HepG2 (cell line): ENCODE measurements at regions not wholly inside any gene's neighbourhood (a gene's known extent, or its start where the extent isn't known, plus 50 kb on each side); places are given as distances from the start of the nearest gene placed in this dataset.

ENCODE experiments used
- BCL3 ChIP-seq: sonication (generic); formaldehyde crosslinking; IDR thresholded peaks from 2 replicates; pipeline ENCODE4 v1.5.1; 2020; ENCODE audit warnings: mild to moderate bottlenecking, missing genetic modification reagents, moderate library complexity
- BHLHE40 ChIP-seq: IDR thresholded peaks from 2 replicates; pipeline ENCODE4 v1.6.1; 2011; ENCODE audit warnings: low read length, improper control_type of control experiment
- CEBPG ChIP-seq: IDR thresholded peaks from 2 replicates; pipeline ENCODE4 v1.6.1; 2016
- CENPBD1 ChIP-seq: sonication (generic); formaldehyde crosslinking; IDR thresholded peaks from 2 replicates; pipeline ENCODE4 v1.8.0; 2022; ENCODE audit warnings: missing genetic modification reagents, low read depth, mild to moderate bottlenecking, borderline replicate concordance
- DPF2 ChIP-seq: sonication (generic); formaldehyde crosslinking; IDR thresholded peaks from 2 replicates; pipeline ENCODE4 v1.4.0; 2020; ENCODE audit warnings: mild to moderate bottlenecking, low read depth, missing genetic modification reagents, borderline replicate concordance
- DR1 ChIP-seq: sonication (generic); formaldehyde crosslinking; IDR thresholded peaks from 2 replicates; pipeline ENCODE4 v1.8.0; 2021; ENCODE audit warnings: mild to moderate bottlenecking, missing genetic modification reagents, inconsistent platforms
- FOXK1 ChIP-seq: sonication (generic); formaldehyde crosslinking; IDR thresholded peaks from 2 replicates; pipeline ENCODE4 v1.4.0; 2020; ENCODE audit warnings: low read depth, missing genetic modification reagents, borderline replicate concordance
- HOXA5 ChIP-seq: sonication (generic); formaldehyde crosslinking; IDR thresholded peaks from 2 replicates; pipeline ENCODE4 v1.4.0; 2020; ENCODE audit warnings: missing genetic modification reagents
- MIER2 ChIP-seq: IDR thresholded peaks from 2 replicates; pipeline ENCODE4 v1.6.1; 2016; ENCODE audit warnings: missing biosample characterization, missing genetic modification reagents
- NFATC3 ChIP-seq: sonication (generic); formaldehyde crosslinking; IDR thresholded peaks from 2 replicates; pipeline ENCODE4 v1.5.1; 2020; ENCODE audit warnings: mild to moderate bottlenecking, missing genetic modification reagents
- NFE2 ChIP-seq: sonication (generic); formaldehyde crosslinking; IDR thresholded peaks from 2 replicates; pipeline ENCODE4 v1.4.0; 2020; ENCODE audit warnings: missing genetic modification reagents
- NKX3-1 ChIP-seq: sonication (generic); formaldehyde crosslinking; IDR thresholded peaks from 2 replicates; pipeline ENCODE4 v1.5.0; 2020; ENCODE audit warnings: missing genetic modification reagents
- PRDM4 ChIP-seq: sonication (generic); formaldehyde crosslinking; IDR thresholded peaks from 2 replicates; pipeline ENCODE4 v1.9.0; 2021; ENCODE audit warnings: missing genetic modification reagents, borderline replicate concordance
- REPIN1 ChIP-seq: sonication (generic); formaldehyde crosslinking; IDR thresholded peaks from 2 replicates; pipeline ENCODE4 v1.8.0; 2022; ENCODE audit warnings: missing genetic modification reagents, low read depth, mild to moderate bottlenecking, borderline replicate concordance
- SKI ChIP-seq: fragments of 450-650 bp; IDR thresholded peaks from one replicate; pipeline ENCODE4 v1.6.1; 2018; ENCODE audit warnings: mild to moderate bottlenecking; ENCODE audit not compliant: partially characterized antibody
- SMAD3 ChIP-seq: sonication (generic); formaldehyde crosslinking; IDR thresholded peaks from 2 replicates; pipeline ENCODE4 v1.4.0; 2020; ENCODE audit warnings: missing genetic modification reagents
- SP2 ChIP-seq: sonication (generic); formaldehyde crosslinking; IDR thresholded peaks from 2 replicates; pipeline ENCODE4 v1.5.1; 2020; ENCODE audit warnings: mild to moderate bottlenecking, missing genetic modification reagents
- SSRP1 ChIP-seq: IDR thresholded peaks from 2 replicates; pipeline ENCODE4 v1.6.1; 2016; ENCODE audit warnings: control low read depth
- TCF7 ChIP-seq: sonication (generic); IDR thresholded peaks from 2 replicates; pipeline ENCODE4 v1.6.1; 2016; ENCODE audit warnings: antibody characterized with exemption, low read depth
- ZFY ChIP-seq: sonication (generic); formaldehyde crosslinking; IDR thresholded peaks from 2 replicates; pipeline ENCODE4 v1.4.0; 2020; ENCODE audit warnings: missing genetic modification reagents
- ZMYM2 ChIP-seq: sonication (generic); formaldehyde crosslinking; IDR thresholded peaks from 2 replicates; pipeline ENCODE4 v1.8.0; 2022; ENCODE audit warnings: mild to moderate bottlenecking, missing genetic modification reagents
- ZNF251 ChIP-seq: sonication (generic); formaldehyde crosslinking; IDR thresholded peaks from 2 replicates; pipeline ENCODE4 v1.9.0; 2021; ENCODE audit warnings: mild to moderate bottlenecking, missing genetic modification reagents
- ZNF326 ChIP-seq: sonication (generic); formaldehyde crosslinking; IDR thresholded peaks from 2 replicates; pipeline ENCODE4 v1.4.0; 2020; ENCODE audit warnings: missing genetic modification reagents, borderline replicate concordance
- ZNF414 ChIP-seq: sonication (generic); formaldehyde crosslinking; IDR thresholded peaks from 2 replicates; pipeline ENCODE4 v1.5.0; 2020; ENCODE audit warnings: missing genetic modification reagents
- ZNF549 ChIP-seq: sonication (generic); formaldehyde crosslinking; IDR thresholded peaks from 2 replicates; pipeline ENCODE4 v1.5.0; 2020; ENCODE audit warnings: missing genetic modification reagents
- ZNF558 ChIP-seq: sonication (generic); formaldehyde crosslinking; IDR thresholded peaks from 2 replicates; pipeline ENCODE4 v1.9.0; 2022; ENCODE audit warnings: mild to moderate bottlenecking, missing genetic modification reagents, borderline replicate concordance
- ZNF570 ChIP-seq: sonication (generic); formaldehyde crosslinking; IDR thresholded peaks from 2 replicates; pipeline ENCODE4 v1.4.0; 2020; ENCODE audit warnings: mild to moderate bottlenecking, missing genetic modification reagents, borderline replicate concordance
- ZSCAN9 ChIP-seq: IDR thresholded peaks from 2 replicates; pipeline ENCODE4 v1.6.1; 2016; ENCODE audit warnings: borderline replicate concordance

GRCh38 chr19:37317403-37318209 lies 53.3 kb upstream of the ZNF527 start (continued):
- TF ChIP-seq TCF7 (no peak), NFE2 (no peak), SP2 (CRISPR knock-in tag) (peak; percentile 97), SSRP1 (CRISPR knock-in tag) (no peak), ZNF558 (CRISPR knock-in tag) (no peak), ZNF549 (CRISPR knock-in tag) (no peak), ZNF251 (no peak), SKI (no peak), BHLHE40 (no peak), DPF2 (CRISPR knock-in tag) (no peak), ZNF326 (no peak), CENPBD1 (CRISPR knock-in tag) (no peak), SMAD3 (CRISPR knock-in tag) (no peak), CEBPG (CRISPR knock-in tag) (no peak), MIER2 (CRISPR knock-in tag) (0 out of 2 replicates have a peak, but pooled peaks have one; percentile 19), ZSCAN9 (0 out of 2 replicates have a peak, but pooled peaks have one; percentile 27), ZNF570 (CRISPR knock-in tag) (0 out of 2 replicates have a peak, but pooled peaks have one; percentile 42), HOXA5 (CRISPR knock-in tag) (0 out of 2 replicates have a peak, but pooled peaks have one; percentile 34), ZFY (CRISPR knock-in tag) (peak; percentile 77), PRDM4 (CRISPR knock-in tag) (no peak), REPIN1 (peak; percentile 79; the same call in 1 of the 2 replicates), NKX3-1 (CRISPR knock-in tag) (no peak), ZMYM2 (CRISPR knock-in tag) (no peak), DR1 (no peak), ZNF414 (no peak), BCL3 (CRISPR knock-in tag) (0 out of 2 replicates have a peak, but pooled peaks have one; percentile 22), FOXK1 (CRISPR knock-in tag) (peak; percentile 77; the same call in 1 of the 2 replicates), NFATC3 (CRISPR knock-in tag) (no peak)
